Colonic mucosa (tissue), 4 donors: ENCODE measurements at regions not wholly inside any gene's neighbourhood (a gene's known extent, or its start where the extent isn't known, plus 50 kb on each side); places are given as distances from the start of the nearest gene placed in this dataset.

Source experiments
- DNase-seq: peaks from one replicate; pipeline ENCODE4 v3.0.0-alpha.2; 2020
- H3K27ac ChIP-seq: fragments of 200-600 bp; one replicate; pipeline ENCODE4 v1.8.0; 2021
- H3K27me3 ChIP-seq: fragments of 200-600 bp; one replicate; pipeline ENCODE4 v1.8.0; 2021
- H3K36me3 ChIP-seq: fragments of 200-600 bp; one replicate; pipeline ENCODE4 v1.8.0; 2021
- H3K4me1 ChIP-seq: fragments of 200-600 bp; one replicate; pipeline ENCODE4 v1.8.0; 2021; ENCODE audit warnings: mild to moderate bottlenecking
- H3K4me3 ChIP-seq: fragments of 200-600 bp; one replicate; pipeline ENCODE4 v1.8.0; 2021
- H3K9ac ChIP-seq, 2 donors: one replicate each; pipeline ENCODE4 v1.7.0; 2013; ENCODE audit warnings: control low read depth in 2 of 2, low read depth in 2 of 2, low read length in 2 of 2
- H3K9me3 ChIP-seq: fragments of 200-600 bp; one replicate; pipeline ENCODE4 v1.8.0; 2021
- CTCF ChIP-seq: fragments of 200-600 bp; IDR thresholded peaks from one replicate; pipeline ENCODE4 v1.8.0; 2022; ENCODE audit warnings: antibody characterized with exemption, mild to moderate bottlenecking
- intact Hi-C: fragments of 100-400 bp; cut with DNase I; formaldehyde crosslinking; loops from one replicate; pipeline ENCODE4 v1.14.1; 2022
- donor health status: healthy.
- donor health status: DM: no; HTN: no; CAD: no.
- donor health status: DM: no; HTN: no; CAD: no.

GRCh38 chr5:72615061-72615460 lies 107.9 kb upstream of the ZNF366 start:
- intact Hi-C loops: no loop called here
- DNase-seq: no peak
- Histone ChIP-seq H3K27ac (no peak overlapping the region), H3K4me3 (no peak overlapping the region), H3K4me1 (no peaks in the 10 kb centered on the region), H3K36me3 (no peaks in the 10 kb centered on the region), H3K9ac (no peak overlapping the region), H3K27me3 (no peaks in the 10 kb centered on the region), H3K9me3 (no peaks in the 10 kb centered on the region)
- no peak for TF ChIP-seq CTCF

GRCh38 chr5:72613515-72613914 lies 106.3 kb upstream of the ZNF366 start:
- H3K27ac ChIP-seq: peak overlapping the region; percentile 10
- no peak for DNase-seq
- H3K4me1 ChIP-seq: no peaks in the 10 kb centered on the region
- intact Hi-C loops: loop anchor here (5.0 kb wide), 1 partner anchor 204 kb away; the partner anchor contains the start of gene TNPO1
- no peaks in the 10 kb centered on the region for H3K27me3 ChIP-seq
- TF ChIP-seq CTCF: no peak
- no peak overlapping the region for H3K9ac ChIP-seq
- H3K36me3 ChIP-seq: no peaks in the 10 kb centered on the region
- H3K9me3 ChIP-seq: no peaks in the 10 kb centered on the region
- no peak overlapping the region for H3K4me3 ChIP-seq

GRCh38 chr5:72612810-72613209 lies 105.6 kb upstream of the ZNF366 start:
- no peak overlapping the region for H3K27ac ChIP-seq
- intact Hi-C loops: loop anchor here (5.0 kb wide), 1 partner anchor 204 kb away; the partner anchor contains the start of gene TNPO1
- no peak for DNase-seq

GRCh38 chr5:72611118-72611730 lies 104.0 kb upstream of the ZNF366 start:
- intact Hi-C loops: loop anchor here (5.0 kb wide), 1 partner anchor 206 kb away; the partner anchor contains the start of gene TNPO1
- Histone ChIP-seq H3K27me3 (no peaks in the 10 kb centered on the region), H3K9me3 (no peaks in the 10 kb centered on the region), H3K4me1 (no peaks in the 10 kb centered on the region), H3K4me3 (no peak overlapping the region), H3K9ac (no peak overlapping the region), H3K36me3 (no peaks in the 10 kb centered on the region), H3K27ac (no peak overlapping the region)
- peak; percentile 78 for DNase-seq
- TF ChIP-seq CTCF: peak; percentile 87

More at GRCh38 chr5:72612810-72613209, 105.6 kb upstream of the ZNF366 start:
- Histone ChIP-seq H3K4me1 (no peaks in the 10 kb centered on the region), H3K36me3 (no peaks in the 10 kb centered on the region), H3K9ac (no peak overlapping the region), H3K4me3 (no peak overlapping the region), H3K9me3 (no peaks in the 10 kb centered on the region), H3K27me3 (no peaks in the 10 kb centered on the region)
- TF ChIP-seq CTCF: no peak

GRCh38 chr5:72608926-72609325 lies 101.7 kb upstream of the ZNF366 start:
- H3K4me3 ChIP-seq: no peak overlapping the region
- TF ChIP-seq CTCF: no peak
- H3K27me3 ChIP-seq: no peaks in the 10 kb centered on the region
- H3K4me1 ChIP-seq: peaks cover 4% of the 10 kb centered on the region
- DNase-seq: no peak
- no peaks in the 10 kb centered on the region for H3K36me3 ChIP-seq
- no peak overlapping the region for H3K9ac ChIP-seq
- no peaks in the 10 kb centered on the region for H3K9me3 ChIP-seq
- intact Hi-C loops: no loop called here
- H3K27ac ChIP-seq: no peak overlapping the region
